ENCODE measurements at regions not wholly inside any gene's neighbourhood (a gene's known extent, or its start where the extent isn't known, plus 50 kb on each side); places are given as distances from the start of the nearest gene placed in this dataset.
"Not testable (repeated sequence)": the region's sequence is repeated elsewhere in the genome, so short reads cannot be mapped to it uniquely, and the experiment has no call there.

- no peak for FAIRE-seq
These were observed 444.7 kb upstream of the NFIA start for GRCh38 chr1:60637651-60638050.

- FAIRE-seq = no peak
These were observed 445.4 kb upstream of the NFIA start for GRCh38 chr1:60636946-60637345.

- no peak for FAIRE-seq
These were observed 448.3 kb upstream of the NFIA start for GRCh38 chr1:60634106-60634505.

- no peak for FAIRE-seq
These were observed 459.9 kb upstream of the NFIA start for GRCh38 chr1:60622486-60622885.

- FAIRE-seq = no peak
These were observed 461.0 kb upstream of the NFIA start for GRCh38 chr1:60621368-60621851.

- FAIRE-seq = no peak
These were observed 462.3 kb upstream of the NFIA start for GRCh38 chr1:60620087-60620486.

GRCh38 chr1:60619581-60619980 is 462.8 kb upstream of the NFIA start:
- FAIRE-seq = no peak

- no peak for FAIRE-seq
These were observed 466.7 kb upstream of the NFIA start for GRCh38 chr1:60615666-60616065.

- FAIRE-seq = no peak
These were observed 469.6 kb upstream of the NFIA start for GRCh38 chr1:60612790-60613189.

- FAIRE-seq = not testable (repeated sequence)
These were observed 475.4 kb upstream of the NFIA start for GRCh38 chr1:60606921-60607320.

- no peak for FAIRE-seq
These were observed 481.8 kb upstream of the NFIA start for GRCh38 chr1:60600532-60600931.

GRCh38 chr1:60599574-60599973 is 482.8 kb upstream of the NFIA start:
- no peak for FAIRE-seq

- FAIRE-seq = no peak
These were observed 484.1 kb upstream of the NFIA start for GRCh38 chr1:60598041-60598910.

GRCh38 chr1:60596791-60597750 is 485.3 kb upstream of the NFIA start:
- FAIRE-seq = no peak

GRCh38 chr1:60591583-60591982 is 490.8 kb upstream of the NFIA start:
- peak; percentile 85 for FAIRE-seq

GRCh38 chr1:60589916-60590315 is 492.4 kb upstream of the NFIA start:
- no peak for FAIRE-seq

GRCh38 chr1:60589046-60589748 is 493.2 kb upstream of the NFIA start:
- FAIRE-seq = no peak

GRCh38 chr1:60584371-60584770 is 498.0 kb upstream of the NFIA start:
- FAIRE-seq = no peak

GRCh38 chr1:60583696-60584095 is 498.7 kb upstream of the NFIA start:
- FAIRE-seq = no peak

GRCh38 chr1:60581455-60582220 is 500.7 kb upstream of the NFIA start:
- no peak for FAIRE-seq

- FAIRE-seq = no peak
These were observed 503.5 kb upstream of the C1orf87 start for GRCh38 chr1:60577029-60577428.

- no peak for FAIRE-seq
These were observed 501.9 kb upstream of the C1orf87 start for GRCh38 chr1:60575326-60575977.
